ENCODE measurements at regions not wholly inside any gene's neighbourhood (a gene's known extent, or its start where the extent isn't known, plus 50 kb on each side); places are given as distances from the start of the nearest gene placed in this dataset.

- no peak for TF ChIP-seq POLR2A (IDR thresholded peaks at IDR 0.05)
- TF ChIP-seq CTCF (IDR thresholded peaks at IDR 0.05): no peak
These were observed 61.2 kb upstream of the RBFOX1 start for GRCh38 chr16:7271486-7271885.
